HCT116 (cell line): ENCODE measurements at regions not wholly inside any gene's neighbourhood (a gene's known extent, or its start where the extent isn't known, plus 50 kb on each side); places are given as distances from the start of the nearest gene placed in this dataset.

Experiments used
- ATAC-seq: fragments of 200-7000 bp; cut with Tn5 transposase; 2 replicates; pipeline ENCODE4 v1.9.1; 2020; ENCODE audit warnings: mild to moderate bottlenecking, moderate library complexity
- BruUV-seq: library from RNA; stranded (reverse); fragments of 400-500 nt; replicated peaks from 2 replicates; lab custom pipeline; 2021; lab: Mats Ljungman, UMichigan
- CTCF ChIA-PET: fragments of 300-600 bp; sonication (Branson Sonifier 250); formaldehyde crosslinking; loops from one replicate; lab custom pipeline; 2021; ENCODE audit warnings: antibody characterized with exemption; lab: Charles Lee
- POLR2A ChIA-PET: fragments of 300-600, 350-600 bp; sonication (Branson Sonifier 250); formaldehyde crosslinking; loops from one replicate; lab custom pipeline; 2021; ENCODE audit warnings: antibody characterized with exemption; lab: Charles Lee
- RAD21 ChIA-PET, 2 experiments: fragments of 300-600 bp; sonication (Branson Sonifier 250); formaldehyde crosslinking; loops; one replicate each; lab custom pipeline; 2023; ENCODE audit warnings: low total read pairs in 2 of 2; ENCODE audit not compliant: uncharacterized antibody in 2 of 2, unreplicated experiment in 2 of 2, low non-redundant PET in 1 of 2; lab: Charles Lee
- DNase-seq: peaks from one replicate; pipeline ENCODE4 v3.0.0-alpha.2; 2010; ENCODE audit warnings: low read depth, low spot score
- H2AFZ ChIP-seq: fragments of 200-600 bp; shearing (Covaris generic), sonication (generic); 2 replicates; pipeline ENCODE4 v1.6.1; 2017; ENCODE audit warnings: low read depth, mixed run types, mixed read lengths, antibody characterized with exemption, low read length; ENCODE audit not compliant: poor library complexity, severe bottlenecking
- H3K27ac ChIP-seq: 2 replicates; pipeline ENCODE4 v1.5.1; 2012; ENCODE audit warnings: low read depth, low read length
- H3K27me3 ChIP-seq: fragments of 200-600 bp; sonication (generic); 2 replicates; pipeline ENCODE4 v1.6.1; 2016; ENCODE audit warnings: mixed run types, low read length, mixed read lengths; ENCODE audit not compliant: insufficient read depth
- H3K36me3 ChIP-seq, 2 experiments: fragments of 200-500 bp in 1 of 2; fragments of 200-600 bp in 1 of 2; sonication (Bioruptor generic) in 1 of 2; sonication (generic) in 1 of 2; 2 replicates each; pipeline versions ENCODE4 v1.5.1 to v1.6.1; 2014 to 2016; ENCODE audit warnings: low read length in 2 of 2, inconsistent platforms in 1 of 2, mixed read lengths in 1 of 2, mixed run types in 1 of 2; ENCODE audit not compliant: insufficient read depth in 2 of 2, control insufficient read depth in 1 of 2
- H3K4me1 ChIP-seq, 2 experiments: fragments of 200-600 bp in 1 of 2; sonication (generic) in 1 of 2; 2 replicates each; pipeline versions ENCODE4 v1.5.1 to v1.6.1; 2012 to 2017; ENCODE audit warnings: low read length in 2 of 2, inconsistent platforms in 1 of 2, mild to moderate bottlenecking in 1 of 2, mixed read lengths in 1 of 2, mixed run types in 1 of 2, moderate library complexity in 1 of 2; ENCODE audit not compliant: insufficient read depth in 2 of 2, control insufficient read depth in 1 of 2
- H3K4me2 ChIP-seq: fragments of 200-600 bp; sonication (generic); 2 replicates; pipeline ENCODE4 v1.6.1; 2017; ENCODE audit warnings: mixed run types, low read length, mixed read lengths
- H3K4me3 ChIP-seq, 2 experiments: fragments of 200-600 bp in 1 of 2; sonication (generic) in 1 of 2; replicated peaks in 1 of 2; 2 replicates each; pipeline ENCODE4 v1.5.1; 2011 to 2016; ENCODE audit warnings: low read length in 2 of 2, control low read depth in 1 of 2, low read depth in 1 of 2, mild to moderate bottlenecking in 1 of 2, mixed read lengths in 1 of 2, mixed run types in 1 of 2
- H3K79me2 ChIP-seq: fragments of 200-600 bp; sonication (generic); 2 replicates; pipeline ENCODE4 v1.6.1; 2017; ENCODE audit warnings: mild to moderate bottlenecking, mixed run types, low read length, moderate library complexity, mixed read lengths; ENCODE audit not compliant: insufficient read depth
- H3K9ac ChIP-seq: fragments of 200-600 bp; sonication (generic); 2 replicates; pipeline ENCODE4 v1.6.1; 2016; ENCODE audit warnings: low read length, mixed read lengths
- H3K9me2 ChIP-seq: fragments of 200-600 bp; sonication (generic), shearing (Covaris generic); 2 replicates; pipeline ENCODE4 v1.6.1; 2017; ENCODE audit warnings: mixed run types, mild to moderate bottlenecking, moderate library complexity; ENCODE audit not compliant: insufficient read depth
- H3K9me3 ChIP-seq, 2 experiments: fragments of 200-500 bp in 1 of 2; fragments of 200-600 bp in 1 of 2; sonication (Bioruptor generic) in 1 of 2; sonication (generic) in 1 of 2; 2 replicates each; pipeline ENCODE4 v1.6.1; 2014 to 2017; ENCODE audit warnings: low read length in 2 of 2, mixed read lengths in 2 of 2, inconsistent platforms in 1 of 2, low read depth in 1 of 2, mild to moderate bottlenecking in 1 of 2, mixed run types in 1 of 2, moderate library complexity in 1 of 2; ENCODE audit not compliant: control insufficient read depth in 1 of 2, insufficient read depth in 1 of 2
- H4K20me1 ChIP-seq: fragments of 200-600 bp; sonication (generic), shearing (Covaris generic); 2 replicates; pipeline ENCODE4 v1.6.1; 2017; ENCODE audit warnings: mixed run types, mild to moderate bottlenecking, moderate library complexity; ENCODE audit not compliant: insufficient read depth
- CBX3 ChIP-seq: IDR thresholded peaks from 2 replicates; pipeline ENCODE4 v1.6.1; 2012; ENCODE audit warnings: low read depth
- CTCF ChIP-seq, 3 experiments: fragments of 200-600 bp in 1 of 3; sonication (generic) in 1 of 3; IDR thresholded peaks in 2 of 3; conservative IDR thresholded peaks in 1 of 3; 2 replicates each; pipeline ENCODE4 v1.5.1; 2012 to 2017; ENCODE audit warnings: low read depth in 2 of 3, low read length in 2 of 3, antibody characterized with exemption in 1 of 3, borderline replicate concordance in 1 of 3, control low read depth in 1 of 3, mild to moderate bottlenecking in 1 of 3, mixed read lengths in 1 of 3, mixed run types in 1 of 3, moderate library complexity in 1 of 3; ENCODE audit not compliant: insufficient read depth in 1 of 3
- EGR1 ChIP-seq: IDR thresholded peaks from 2 replicates; pipeline ENCODE4 v1.6.1; 2012; ENCODE audit warnings: low read depth
- EZH2 ChIP-seq: fragments of 200-600 bp; sonication (generic); IDR thresholded peaks from 2 replicates; pipeline ENCODE4 v1.6.1; 2017; ENCODE audit warnings: antibody characterized with exemption, mixed run types
- EZH2phosphoT487 ChIP-seq: fragments of 200-600 bp; IDR thresholded peaks from 2 replicates; pipeline ENCODE4 v1.6.1; 2018; ENCODE audit warnings: antibody characterized with exemption, borderline replicate concordance
- MAX ChIP-seq: IDR thresholded peaks from 2 replicates; pipeline ENCODE4 v1.6.1; 2012
- RAD21 ChIP-seq: IDR thresholded peaks from 2 replicates; pipeline ENCODE4 v1.6.1; 2012; ENCODE audit warnings: low read depth, mild to moderate bottlenecking
- SP1 ChIP-seq: IDR thresholded peaks from 2 replicates; pipeline ENCODE4 v1.6.1; 2012; ENCODE audit warnings: low read depth
- SRF ChIP-seq: IDR thresholded peaks from 2 replicates; pipeline ENCODE4 v1.6.1; 2012; ENCODE audit warnings: low read depth
- TCF7L2 ChIP-seq: IDR thresholded peaks from 2 replicates; pipeline ENCODE4 v1.7.0; 2011; ENCODE audit warnings: borderline replicate concordance, inconsistent platforms; ENCODE audit not compliant: insufficient read depth, insufficient read length; ENCODE audit errors: extremely low read depth
- YY1 ChIP-seq: IDR thresholded peaks from 2 replicates; pipeline ENCODE4 v1.6.1; 2011; ENCODE audit warnings: low read length, low read depth, moderate library complexity, mild to moderate bottlenecking; ENCODE audit not compliant: insufficient replicate concordance; ENCODE audit errors: extremely low read depth
- ZBTB33 ChIP-seq: IDR thresholded peaks from 2 replicates; pipeline ENCODE4 v1.6.1; 2011; ENCODE audit warnings: mild to moderate bottlenecking, low read length, moderate library complexity; ENCODE audit not compliant: insufficient replicate concordance; ENCODE audit errors: extremely low read depth
- ZFX ChIP-seq: fragments of 450-650 bp; IDR thresholded peaks from 2 replicates; pipeline ENCODE4 v1.6.1; 2017
- ZNF274 ChIP-seq: fragments of 200-500 bp; sonication (Bioruptor generic); IDR thresholded peaks from 2 replicates; pipeline ENCODE4 v1.6.1; 2014; ENCODE audit warnings: mild to moderate bottlenecking, low read depth, low read length, inconsistent platforms
- intact Hi-C: fragments of 100-400 bp; cut with micrococcal nuclease; formaldehyde crosslinking; loops from 2 replicates; pipeline ENCODE4 v1.10.0; 2022

- TF ChIP-seq SRF = no peak
- no peak for TF ChIP-seq YY1
- TF ChIP-seq CBX3 = no peak
- TF ChIP-seq CTCF (IDR thresholded peaks at IDR 0.05 in 2 of 3, conservative IDR thresholded peaks at IDR 0.05 in 1 of 3; ENCODE audit: borderline replicate concordance in 1 of 3, insufficient read depth in 1 of 3, low read depth in 2 of 3, low read length in 2 of 3) = no peak
- Histone ChIP-seq H2AFZ (no peak overlapping the region), H3K27ac (no peak overlapping the region), H3K9me2 (no peaks in the 10 kb centered on the region), H3K4me2 (no peak overlapping the region), H4K20me1 (no peaks in the 10 kb centered on the region), H3K9ac (no peak overlapping the region), H3K4me3 (no peak overlapping the region), H3K79me2 (no peaks in the 10 kb centered on the region), H3K36me3 (no peaks in the 10 kb centered on the region), H3K4me1 (no peaks in the 10 kb centered on the region), H3K27me3 (no peaks in the 10 kb centered on the region), H3K9me3 (peaks cover 6 to 66% of the 10 kb centered on the region in 2 experiments; a peak in 2 of 4 replicates)
- no peak for ATAC-seq
- intact Hi-C loops = no loop called here
- ChIA-PET POLR2A (no interaction called here), CTCF (no interaction called here), RAD21 (no interaction called here)
- BruUV-seq = no TSS peak
- DNase-seq = no peak
Measured at GRCh38 chr15:25058080-25058785, 103.4 kb downstream of the SNRPN start.

GRCh38 chr15:25059698-25060471 lies 105.1 kb downstream of the SNRPN start:
- Histone ChIP-seq H3K9me2 (no peaks in the 10 kb centered on the region), H3K4me1 (no peaks in the 10 kb centered on the region), H3K79me2 (no peaks in the 10 kb centered on the region), H3K4me3 (no peak overlapping the region), H3K27me3 (no peaks in the 10 kb centered on the region), H2AFZ (no peak overlapping the region), H3K27ac (no peak overlapping the region), H4K20me1 (no peaks in the 10 kb centered on the region), H3K36me3 (no peaks in the 10 kb centered on the region), H3K9me3 (peaks cover 10 to 70% of the 10 kb centered on the region in 2 experiments; a peak in 2 of 4 replicates), H3K4me2 (no peak overlapping the region), H3K9ac (no peak overlapping the region)
- POLR2A ChIA-PET = no interaction called here
- no TSS peak for BruUV-seq
- CTCF ChIA-PET = no interaction called here
- ATAC-seq = no peak
- intact Hi-C loops = no loop called here
- DNase-seq = no peak
- RAD21 ChIA-PET = no interaction called here
- TF ChIP-seq EZH2phosphoT487 = no peak
- TF ChIP-seq ZFX = no peak
- TF ChIP-seq TCF7L2 = no peak
- no peak for TF ChIP-seq RAD21
- TF ChIP-seq CBX3 = no peak
- TF ChIP-seq ZBTB33 = no peak
- no peak for TF ChIP-seq SP1
- TF ChIP-seq EZH2 = no peak
- no peak for TF ChIP-seq ZNF274
- no peak for TF ChIP-seq EGR1
- no peak for TF ChIP-seq YY1
- no peak for TF ChIP-seq MAX
